HT-29 (cell line): ENCODE measurements at regions not wholly inside any gene's neighbourhood (a gene's known extent, or its start where the extent isn't known, plus 50 kb on each side); places are given as distances from the start of the nearest gene placed in this dataset.
"Not testable (repeated sequence)": the region's sequence is repeated elsewhere in the genome, so short reads cannot be mapped to it uniquely, and the experiment has no call there.

Experiments
- DNase-seq: peaks from one replicate; pipeline ENCODE4 v3.0.0-alpha.2; 2015; ENCODE audit warnings: low spot score

- DNase-seq, result not testable (repeated sequence)
These were observed 249.7 kb upstream of the RBMS3 start for GRCh38 chr3:29031175-29031574.

DNA sequence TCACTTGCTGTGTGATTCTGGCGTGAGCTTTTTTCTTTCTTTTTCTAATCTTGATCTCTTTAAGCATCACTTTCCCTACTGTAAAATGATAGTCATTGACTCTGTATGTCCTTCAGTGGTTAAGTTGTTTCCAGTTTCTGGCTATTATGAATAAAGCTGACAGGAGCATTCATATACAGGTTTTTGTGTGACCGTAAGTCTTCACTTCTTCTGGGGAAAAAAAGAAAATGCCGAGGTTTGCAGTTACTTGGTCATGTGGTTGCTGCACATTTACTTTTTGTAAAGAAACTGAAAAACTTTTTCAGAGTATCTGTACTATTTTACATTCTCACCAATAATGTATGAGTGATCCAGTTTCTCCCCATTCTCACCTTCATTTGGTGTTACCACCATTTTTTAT, 247.4 kb upstream of the RBMS3 start:
- no peak for DNase-seq

DNA sequence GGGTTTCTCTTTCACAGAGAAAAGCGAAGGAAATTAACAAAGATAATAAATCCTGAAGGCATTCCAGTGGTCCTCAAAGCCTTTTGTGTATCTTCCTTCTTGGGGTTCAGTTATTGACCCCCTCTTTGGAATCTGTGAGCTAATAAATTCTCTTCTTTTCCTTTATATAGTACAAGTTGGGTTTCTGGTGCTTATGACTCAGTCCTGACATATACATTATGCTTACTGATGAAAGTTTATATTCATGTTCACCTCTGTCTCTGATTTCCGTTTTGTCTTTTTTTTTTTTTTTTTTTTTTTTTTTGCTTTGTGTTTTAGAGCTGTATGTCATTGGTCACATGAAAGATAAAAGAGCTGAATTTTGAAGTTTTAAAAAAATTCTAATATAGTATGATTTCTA, 230.7 kb upstream of the RBMS3 start:
- DNase-seq, result no peak

DNA sequence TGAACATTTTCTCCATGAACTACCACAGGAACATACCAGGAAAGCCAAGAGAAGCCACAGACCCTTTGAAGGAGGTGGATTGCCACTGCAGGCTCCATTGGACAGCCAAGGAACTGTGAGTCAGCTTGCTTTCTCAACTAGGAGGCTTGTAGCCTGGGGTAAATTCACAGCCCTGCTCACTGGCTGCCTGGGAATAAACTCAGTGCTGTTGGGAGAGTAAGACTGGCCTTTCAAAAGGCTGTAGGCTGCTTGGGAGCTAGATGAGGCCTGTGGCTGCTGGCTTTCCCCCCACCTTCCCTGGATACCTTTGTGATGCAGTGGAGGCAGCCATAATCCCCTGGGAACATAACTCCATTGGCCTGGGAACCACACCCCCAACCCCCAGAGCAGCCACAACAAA, 223.5 kb upstream of the RBMS3 start:
- no peak for DNase-seq

DNA sequence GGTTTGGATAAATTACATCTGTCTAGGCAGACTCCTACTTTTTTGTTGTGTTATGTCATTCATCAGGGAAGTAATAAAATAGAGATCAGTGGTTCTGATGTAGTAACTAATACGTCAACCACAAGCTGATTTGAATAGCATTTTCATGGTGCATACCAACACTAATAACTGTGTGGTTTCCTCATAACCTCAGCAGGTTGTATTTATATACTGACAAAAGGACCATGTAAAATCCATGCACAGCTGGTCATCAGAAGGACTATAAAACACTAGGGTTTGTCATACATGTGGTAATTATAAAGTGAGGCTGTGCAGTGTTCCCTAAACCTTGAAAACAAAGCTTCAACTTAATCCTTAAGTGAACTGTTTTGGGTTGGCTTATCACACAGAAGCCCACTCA, 216.8 kb upstream of the RBMS3 start:
- no peak for DNase-seq

- no peak for DNase-seq
These were observed 215.6 kb upstream of the RBMS3 start for GRCh38 chr3:29065211-29065785.

DNA sequence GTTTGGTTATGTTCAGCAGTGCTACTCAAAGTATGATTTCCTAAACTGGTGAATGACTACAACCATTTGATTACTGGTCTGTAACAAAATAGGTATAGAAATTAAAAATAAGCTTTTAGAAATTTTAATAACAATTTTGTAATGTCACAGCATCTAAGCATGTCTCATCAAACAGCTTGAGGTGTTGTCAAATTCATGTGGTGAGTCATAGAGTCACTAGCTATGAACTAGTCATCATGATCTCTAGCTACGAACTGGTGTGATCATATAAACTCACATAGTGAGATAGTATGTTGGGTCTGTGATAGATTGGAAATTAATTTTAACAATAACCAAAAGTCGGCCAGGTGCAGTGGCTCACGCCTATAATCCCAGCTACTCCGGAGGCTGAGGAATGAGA, 213.9 kb upstream of the RBMS3 start:
- DNase-seq, result no peak

- no peak for DNase-seq
These were observed 209.8 kb upstream of the RBMS3 start for GRCh38 chr3:29070959-29071634.

- no peak for DNase-seq
These were observed 208.3 kb upstream of the RBMS3 start for GRCh38 chr3:29072611-29073010.

DNA sequence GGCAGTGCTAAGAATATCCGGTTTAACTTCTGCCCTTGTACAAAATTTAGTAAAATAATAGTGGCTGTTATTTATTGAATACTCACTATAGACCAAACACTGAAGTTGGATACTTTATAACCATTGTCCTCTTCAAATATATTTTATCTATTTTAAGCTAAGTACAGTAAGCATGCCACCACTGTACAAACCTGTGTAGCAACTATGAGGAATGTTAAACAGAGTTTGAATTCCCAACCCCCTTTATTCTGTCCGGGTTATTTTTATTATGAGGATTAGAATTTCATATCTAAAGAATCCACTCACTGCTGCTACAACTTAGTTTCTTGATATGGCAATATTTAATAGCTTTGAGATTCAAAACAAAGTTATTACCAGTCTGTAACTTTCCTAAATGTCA, 203.5 kb upstream of the RBMS3 start:
- DNase-seq, result no peak

GRCh38 chr3:29079358-29079757, 201.5 kb upstream of the RBMS3 start:
- DNase-seq, result no peak

DNA sequence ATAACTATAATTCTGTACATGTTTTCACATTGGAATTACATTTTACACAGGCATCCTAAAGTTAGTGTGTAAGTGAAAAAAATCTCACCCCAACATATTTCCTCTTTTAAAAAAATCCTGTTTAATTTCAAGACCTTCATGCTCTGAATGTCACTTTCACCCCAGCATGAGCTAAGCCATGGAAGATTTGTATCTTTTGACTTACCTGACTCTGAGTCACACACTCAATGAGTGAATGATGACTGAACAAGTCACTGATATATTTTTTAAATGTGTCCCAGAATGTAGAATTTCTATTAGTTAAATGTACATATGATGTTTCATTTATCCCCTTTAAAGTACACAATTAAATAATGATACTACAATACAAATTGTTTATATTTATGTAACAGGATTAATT, 199.9 kb upstream of the RBMS3 start:
- DNase-seq, result no peak

- DNase-seq, result no peak
These were observed 197.8 kb upstream of the RBMS3 start for GRCh38 chr3:29083081-29083480.

DNA sequence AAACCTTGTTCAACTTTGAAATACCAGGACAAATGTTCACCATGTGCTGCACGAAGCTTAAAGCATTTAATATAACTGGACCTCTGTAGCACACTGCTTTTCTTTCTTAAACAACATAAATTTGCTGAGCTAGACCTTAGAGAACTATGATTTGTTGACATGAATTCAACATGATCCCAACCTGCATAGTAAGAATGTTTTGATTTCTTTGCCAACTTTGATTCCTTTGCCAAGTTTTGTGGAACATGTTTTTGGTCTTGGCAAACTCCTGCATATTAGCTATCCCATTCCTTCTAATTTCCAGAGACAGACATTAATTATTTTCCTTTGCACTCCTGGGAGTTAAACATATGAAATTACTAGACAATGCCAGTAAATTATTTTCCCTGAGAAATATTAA, 197.2 kb upstream of the RBMS3 start:
- no peak for DNase-seq

DNA sequence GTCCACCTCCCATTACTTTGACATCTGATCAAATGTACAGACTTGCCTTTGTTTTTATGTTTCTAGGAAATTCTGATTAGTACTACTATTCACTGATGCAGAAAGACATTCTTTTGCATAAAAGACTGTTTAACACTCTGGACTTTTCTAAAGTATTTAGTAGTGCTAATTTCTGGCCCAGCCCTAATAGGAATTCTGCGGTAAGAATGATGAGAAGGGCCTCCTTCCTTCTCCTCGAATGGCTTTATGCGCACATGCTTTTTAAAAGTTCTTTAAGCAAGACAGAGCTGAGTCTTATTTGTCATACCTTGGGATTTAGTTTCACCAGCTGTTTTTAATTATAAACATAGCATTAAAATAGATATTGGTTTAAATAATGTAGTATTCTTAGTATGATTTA, 192.3 kb upstream of the RBMS3 start:
- no peak for DNase-seq

DNA sequence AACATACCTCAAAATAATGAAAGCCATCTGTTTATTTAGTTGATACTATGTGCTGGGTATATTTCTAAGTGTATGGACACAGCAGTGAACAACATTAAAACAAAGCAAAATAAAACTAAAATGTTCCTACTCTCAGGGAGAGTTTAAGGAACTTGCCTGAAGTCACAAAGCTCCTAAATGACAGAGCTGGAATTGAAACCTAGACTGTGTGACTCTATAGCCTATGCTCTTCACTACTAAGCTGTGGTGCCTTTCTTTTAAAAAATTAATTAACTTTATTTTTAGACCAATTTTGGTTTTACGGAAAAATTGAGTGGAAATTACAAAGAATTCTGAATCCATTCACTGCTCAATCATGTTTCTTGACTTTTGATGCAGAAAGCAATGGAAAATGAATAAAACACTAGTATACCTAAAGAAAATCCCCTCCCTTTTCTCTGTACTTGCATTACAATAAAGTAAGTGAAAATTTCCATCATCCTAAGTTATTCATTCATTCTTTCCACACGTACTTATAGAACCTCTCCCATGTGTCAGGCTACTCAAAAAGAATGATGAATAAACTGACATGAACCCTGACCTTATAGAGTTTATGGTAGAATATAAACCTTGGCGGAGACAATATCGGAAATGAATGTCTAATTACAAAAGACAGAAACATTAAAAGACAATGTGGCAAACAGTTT, 189.8 kb upstream of the RBMS3 start:
- no peak for DNase-seq

GRCh38 chr3:29091599-29092189, 189.2 kb upstream of the RBMS3 start:
- DNase-seq, result no peak

DNA sequence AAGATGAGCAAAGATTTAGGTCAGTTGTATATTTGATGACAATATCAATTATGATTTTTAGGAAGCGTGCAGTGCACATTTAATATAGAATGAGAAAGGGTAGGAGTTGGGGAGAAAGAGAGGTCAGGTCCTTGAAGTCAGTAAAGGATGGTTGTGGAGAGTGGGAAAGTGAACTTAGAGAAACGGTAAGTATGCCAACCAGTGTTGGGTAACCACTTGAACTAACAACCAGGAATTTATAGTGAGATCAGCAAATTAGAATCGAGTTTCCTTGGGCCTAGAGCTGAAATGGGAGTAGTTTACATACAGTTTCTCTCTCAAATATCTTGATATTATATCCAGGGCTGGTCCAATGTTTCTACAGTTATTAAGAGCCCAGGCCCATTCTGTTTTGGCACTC, 188.5 kb upstream of the RBMS3 start:
- DNase-seq, result no peak

- no peak for DNase-seq
These were observed 181.6 kb upstream of the RBMS3 start for GRCh38 chr3:29099296-29099695.

DNA sequence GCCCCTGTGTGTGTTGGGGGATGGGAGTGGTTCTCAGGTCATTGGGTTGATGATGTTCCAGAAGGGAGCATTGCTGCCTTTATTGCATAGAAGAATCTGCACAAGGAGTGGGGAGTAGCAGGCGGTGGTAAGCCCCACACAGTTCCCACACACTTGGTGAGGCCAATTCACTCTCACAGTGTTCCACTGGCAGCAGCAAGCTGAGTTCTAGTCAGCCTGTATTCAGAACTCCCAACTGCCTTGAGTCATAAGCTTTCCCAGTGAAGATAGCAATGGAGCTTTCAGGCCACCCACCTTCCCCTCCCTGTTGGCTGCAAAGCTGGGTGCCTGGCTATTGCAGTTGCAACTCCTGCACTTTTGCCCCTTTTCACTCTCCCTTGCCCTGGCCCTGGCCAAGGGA, 181.1 kb upstream of the RBMS3 start:
- DNase-seq, result no peak

DNA sequence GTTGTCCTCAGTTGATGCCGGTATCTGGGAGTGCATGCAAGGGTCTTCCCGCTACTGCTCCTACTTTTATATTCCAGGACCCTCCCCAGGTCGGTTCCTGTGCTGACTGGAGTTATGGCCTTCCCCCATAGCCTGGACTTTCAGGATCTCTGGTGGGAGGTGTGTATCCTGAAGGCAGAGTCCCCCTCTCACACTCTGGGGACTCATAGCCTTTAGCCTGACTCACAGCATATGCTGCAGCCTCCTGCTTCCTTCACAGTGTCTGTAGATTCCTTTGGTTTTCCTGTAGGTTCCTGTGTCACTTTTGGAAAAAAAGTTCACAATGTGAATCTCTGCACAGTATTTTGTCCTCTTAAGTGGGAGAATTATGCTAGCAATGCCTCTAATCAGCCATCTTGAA, 180.6 kb upstream of the RBMS3 start:
- DNase-seq, result no peak

DNA sequence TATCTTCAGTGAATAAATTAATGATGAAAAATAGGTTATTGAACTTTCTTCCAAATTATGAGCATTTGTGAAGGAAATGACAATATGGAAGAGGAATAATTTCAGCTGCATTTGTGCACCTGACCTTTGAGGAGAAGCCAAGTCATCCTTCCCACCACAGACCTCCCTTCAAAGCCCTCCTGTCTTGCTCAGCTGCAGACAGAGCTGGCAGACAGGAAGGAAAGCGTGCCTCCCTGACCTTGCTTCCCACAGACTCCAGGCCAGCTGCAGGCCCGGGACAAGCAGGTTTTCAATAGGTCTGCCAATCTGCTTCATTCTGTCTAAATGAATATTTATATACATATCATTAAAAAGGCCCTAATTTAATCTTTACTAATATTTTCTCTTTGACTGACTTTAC, 152.9 kb upstream of the RBMS3 start:
- no peak for DNase-seq

- DNase-seq, result no peak
These were observed 143.3 kb upstream of the RBMS3 start for GRCh38 chr3:29137601-29138000.
